ENCODE measurements at regions not wholly inside any gene's neighbourhood (a gene's known extent, or its start where the extent isn't known, plus 50 kb on each side); places are given as distances from the start of the nearest gene placed in this dataset.
"Not testable (repeated sequence)": the region's sequence is repeated elsewhere in the genome, so short reads cannot be mapped to it uniquely, and the experiment has no call there.

DNA sequence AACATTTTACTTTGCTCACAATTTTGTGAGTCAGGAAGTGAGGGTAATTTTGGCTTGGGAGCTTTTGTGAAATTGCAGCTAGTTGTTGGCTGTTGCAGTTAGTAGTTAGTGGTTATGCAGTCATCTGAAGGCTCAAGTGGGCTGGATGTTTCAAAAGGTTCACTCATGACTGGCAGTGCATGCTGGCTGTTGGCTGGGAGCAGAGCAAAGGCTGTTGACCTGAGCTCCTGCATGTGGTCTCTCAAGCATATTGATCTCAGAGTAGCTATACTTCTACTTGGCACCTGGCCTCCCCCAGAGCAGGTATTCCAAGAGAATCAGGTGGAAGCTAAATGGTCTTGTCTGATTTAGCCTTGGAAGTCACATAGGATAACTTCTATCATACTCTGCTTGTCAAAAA lies 414.1 kb upstream of the STXBP6 start:
- H3K9me3 ChIP-seq, result no peaks in the 10 kb centered on the region
- no peaks in the 10 kb centered on the region for H3K36me3 ChIP-seq
- intact Hi-C loops (cut with DNase I), result no loop called here
- ATAC-seq (no peak), DNase-seq (no peak)
- TF ChIP-seq, protein P1, sequence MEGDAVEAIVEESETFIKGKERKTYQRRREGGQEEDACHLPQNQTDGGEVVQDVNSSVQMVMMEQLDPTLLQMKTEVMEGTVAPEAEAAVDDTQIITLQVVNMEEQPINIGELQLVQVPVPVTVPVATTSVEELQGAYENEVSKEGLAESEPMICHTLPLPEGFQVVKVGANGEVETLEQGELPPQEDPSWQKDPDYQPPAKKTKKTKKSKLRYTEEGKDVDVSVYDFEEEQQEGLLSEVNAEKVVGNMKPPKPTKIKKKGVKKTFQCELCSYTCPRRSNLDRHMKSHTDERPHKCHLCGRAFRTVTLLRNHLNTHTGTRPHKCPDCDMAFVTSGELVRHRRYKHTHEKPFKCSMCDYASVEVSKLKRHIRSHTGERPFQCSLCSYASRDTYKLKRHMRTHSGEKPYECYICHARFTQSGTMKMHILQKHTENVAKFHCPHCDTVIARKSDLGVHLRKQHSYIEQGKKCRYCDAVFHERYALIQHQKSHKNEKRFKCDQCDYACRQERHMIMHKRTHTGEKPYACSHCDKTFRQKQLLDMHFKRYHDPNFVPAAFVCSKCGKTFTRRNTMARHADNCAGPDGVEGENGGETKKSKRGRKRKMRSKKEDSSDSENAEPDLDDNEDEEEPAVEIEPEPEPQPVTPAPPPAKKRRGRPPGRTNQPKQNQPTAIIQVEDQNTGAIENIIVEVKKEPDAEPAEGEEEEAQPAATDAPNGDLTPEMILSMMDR (IDR thresholded peaks at IDR 0.05), result no peak
- no peak overlapping the region for H3K4me3 ChIP-seq
- H3K27ac ChIP-seq, result no peak overlapping the region
- H3K4me1 ChIP-seq, result no peaks in the 10 kb centered on the region
- H3K27me3 ChIP-seq (ENCODE audit: low read depth), result no peaks in the 10 kb centered on the region

DNA sequence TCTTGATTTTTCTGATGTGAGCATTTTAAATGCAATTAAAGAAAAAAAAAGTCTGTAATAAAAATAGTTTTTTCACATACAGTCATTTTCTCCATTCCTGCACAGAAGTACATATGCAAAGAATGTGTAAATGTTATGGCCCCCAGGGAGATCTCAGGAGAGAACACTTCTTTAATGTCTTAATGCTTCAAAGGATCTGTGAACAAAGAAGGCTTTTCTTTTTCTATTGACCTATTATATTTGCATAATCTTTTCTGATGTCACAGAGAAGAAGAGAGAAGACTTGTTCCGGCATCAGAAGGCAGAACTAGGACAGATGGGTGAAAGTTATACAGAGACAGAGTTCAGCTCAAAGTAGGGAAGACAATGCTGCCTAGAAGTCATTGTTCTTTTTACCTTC lies 413.5 kb upstream of the STXBP6 start:
- ATAC-seq, result no peak
- no peaks in the 10 kb centered on the region for H3K36me3 ChIP-seq
- H3K9me3 ChIP-seq, result no peaks in the 10 kb centered on the region
- DNase-seq, result no peak
- intact Hi-C loops (cut with DNase I), result no loop called here
- no peak overlapping the region for H3K27ac ChIP-seq
- H3K27me3 ChIP-seq (ENCODE audit: low read depth), result no peaks in the 10 kb centered on the region
- TF ChIP-seq, protein P1 (IDR thresholded peaks at IDR 0.05), result no peak
- no peak overlapping the region for H3K4me3 ChIP-seq
- no peaks in the 10 kb centered on the region for H3K4me1 ChIP-seq

GRCh38 chr14:25461780-25462179 lies 411.8 kb upstream of the STXBP6 start:
- Histone ChIP-seq H3K36me3 (no peaks in the 10 kb centered on the region), H3K9me3 (no peaks in the 10 kb centered on the region), H3K27me3 (ENCODE audit: low read depth) (no peaks in the 10 kb centered on the region), H3K27ac (no peak overlapping the region), H3K4me1 (no peaks in the 10 kb centered on the region), H3K4me3 (no peak overlapping the region)
- TF ChIP-seq, protein P1 (IDR thresholded peaks at IDR 0.05), result no peak
- no peak for ATAC-seq
- DNase-seq, result no peak
- intact Hi-C loops (cut with DNase I), result no loop called here

GRCh38 chr14:25444381-25444780 lies 394.4 kb upstream of the STXBP6 start:
- intact Hi-C loops (cut with DNase I), result no loop called here
- Histone ChIP-seq H3K27me3 (ENCODE audit: low read depth) (no peaks in the 10 kb centered on the region), H3K4me1 (no peaks in the 10 kb centered on the region), H3K4me3 (no peak overlapping the region), H3K9me3 (no peaks in the 10 kb centered on the region), H3K27ac (no peak overlapping the region), H3K36me3 (no peaks in the 10 kb centered on the region)
- ATAC-seq, result no peak
- DNase-seq, result no peak
- TF ChIP-seq, protein P1 (IDR thresholded peaks at IDR 0.05), result no peak

- DNase-seq; H3K27ac ChIP-seq; H3K36me3 ChIP-seq; H3K4me3 ChIP-seq; intact Hi-C loops (cut with DNase I); H3K9me3 ChIP-seq; H3K4me1 ChIP-seq; H3K27me3 ChIP-seq (ENCODE audit: low read depth); ATAC-seq: not testable (repeated sequence)
These were observed 390.4 kb upstream of the STXBP6 start for GRCh38 chr14:25440382-25440781.

DNA sequence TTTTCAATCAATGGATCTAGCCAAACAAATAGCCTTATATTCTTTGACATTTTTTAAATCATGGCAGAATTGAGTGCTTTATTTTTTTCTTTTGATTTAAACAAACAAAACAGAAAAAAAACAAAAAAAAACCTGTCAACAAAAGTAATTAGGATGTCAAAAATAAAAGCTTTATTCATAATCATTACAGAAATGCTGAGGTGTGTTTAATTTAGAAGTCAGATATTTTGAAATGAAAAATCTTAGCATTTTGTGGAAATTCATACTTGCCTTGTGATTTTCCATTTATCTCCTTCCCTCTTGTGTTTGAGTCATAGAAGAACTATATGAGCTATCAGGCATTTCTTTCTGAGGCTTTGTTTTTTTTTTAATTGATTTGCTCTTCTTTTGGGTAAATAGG lies 387.0 kb upstream of the STXBP6 start:
- no peak for ATAC-seq
- H3K36me3 ChIP-seq, result no peaks in the 10 kb centered on the region
- no peak for DNase-seq
- no peak overlapping the region for H3K4me3 ChIP-seq
- intact Hi-C loops (cut with DNase I), result no loop called here
- H3K4me1 ChIP-seq, result no peaks in the 10 kb centered on the region
- no peaks in the 10 kb centered on the region for H3K27me3 ChIP-seq (ENCODE audit: low read depth)
- TF ChIP-seq, protein P1 (IDR thresholded peaks at IDR 0.05), result no peak
- no peaks in the 10 kb centered on the region for H3K9me3 ChIP-seq
- no peak overlapping the region for H3K27ac ChIP-seq
